PC-3 (cell line): ENCODE measurements at regions not wholly inside any gene's neighbourhood (a gene's known extent, or its start where the extent isn't known, plus 50 kb on each side); places are given as distances from the start of the nearest gene placed in this dataset.

ENCODE experiments used
- ATAC-seq: fragments of 200-7000 bp; cut with Tn5 transposase; 2 replicates; pipeline ENCODE4 v1.9.1; 2020; ENCODE audit warnings: mild to moderate bottlenecking, moderate library complexity
- BruUV-seq: library from RNA; stranded (reverse); fragments of 400-500 nt; replicated peaks from 2 replicates; lab custom pipeline; 2021; lab: Mats Ljungman, UMichigan
- CTCF ChIA-PET: fragments of 300-600 bp; sonication (Branson Sonifier 250); formaldehyde crosslinking; loops from one replicate; lab custom pipeline; 2022; ENCODE audit warnings: antibody characterized with exemption; lab: Charles Lee
- POLR2A ChIA-PET: fragments of 300-600 bp; sonication (Branson Sonifier 250); formaldehyde crosslinking; loops from one replicate; lab custom pipeline; 2022; ENCODE audit warnings: antibody characterized with exemption; ENCODE audit not compliant: unreplicated experiment; lab: Charles Lee
- DNase-seq: peaks from one replicate; pipeline ENCODE4 v3.0.0-alpha.2; 2015
- H2AFZ ChIP-seq: fragments of 300-600 bp; sonication (generic); 2 replicates; pipeline ENCODE4 v1.6.0; 2016; ENCODE audit warnings: antibody characterized with exemption, low read length
- H3F3A ChIP-seq: fragments of 300-600 bp; sonication (generic); one replicate; pipeline ENCODE4 v1.6.0; 2017; ENCODE audit warnings: antibody characterized with exemption, low read length, control low read depth, mild to moderate bottlenecking; ENCODE audit not compliant: unreplicated experiment
- H3K27ac ChIP-seq: fragments of 300-600 bp; sonication (generic); 2 replicates; pipeline ENCODE4 v1.5.1; 2016; ENCODE audit warnings: mild to moderate bottlenecking, low read length
- H3K27me3 ChIP-seq: fragments of 300-600 bp; sonication (generic); 2 replicates; pipeline ENCODE4 v1.6.1; 2016; ENCODE audit warnings: low read length, mixed read lengths
- H3K36me3 ChIP-seq: fragments of 300-600 bp; sonication (generic); 2 replicates; pipeline ENCODE4 v1.6.1; 2016; ENCODE audit warnings: low read depth, mixed run types, low read length, mixed read lengths
- H3K4me1 ChIP-seq: fragments of 300-600 bp; sonication (generic); 2 replicates; pipeline ENCODE4 v1.5.1; 2016; ENCODE audit warnings: low read length; ENCODE audit not compliant: insufficient read depth
- H3K4me2 ChIP-seq: fragments of 300-600 bp; sonication (generic); 2 replicates; pipeline ENCODE4 v1.6.0; 2016; ENCODE audit warnings: low read length
- H3K4me3 ChIP-seq: fragments of 300-600 bp; sonication (generic); 2 replicates; pipeline ENCODE4 v1.5.1; 2016; ENCODE audit warnings: mild to moderate bottlenecking, low read length, mixed read lengths
- H3K79me2 ChIP-seq: fragments of 300-600 bp; sonication (generic); 2 replicates; pipeline ENCODE4 v1.6.1; 2017; ENCODE audit warnings: low read length, mixed read lengths
- H3K9ac ChIP-seq: fragments of 300-600 bp; sonication (generic); 2 replicates; pipeline ENCODE4 v1.6.0; 2016; ENCODE audit warnings: mild to moderate bottlenecking, low read length
- H3K9me2 ChIP-seq: fragments of 300-600 bp; sonication (generic); replicated peaks from 2 replicates; pipeline ENCODE4 v1.6.1; 2016; ENCODE audit warnings: mixed run types, low read length, mixed read lengths
- H3K9me3 ChIP-seq: fragments of 300-600 bp; sonication (generic); 2 replicates; pipeline ENCODE4 v1.6.1; 2016; ENCODE audit warnings: low read length, mixed read lengths
- H4K20me1 ChIP-seq: fragments of 300-600 bp; sonication (generic); 2 replicates; pipeline ENCODE4 v1.6.1; 2016; ENCODE audit warnings: low read length, mixed read lengths
- CTCF ChIP-seq: fragments of 300-600 bp; sonication (generic); conservative IDR thresholded peaks from 2 replicates; pipeline ENCODE4 v1.5.1; 2017; ENCODE audit warnings: antibody characterized with exemption, low read depth, mild to moderate bottlenecking, low read length
- EZH2 ChIP-seq: fragments of 300-600 bp; sonication (generic); IDR thresholded peaks from one replicate; pipeline ENCODE4 v1.6.1; 2017; ENCODE audit warnings: antibody characterized with exemption, mild to moderate bottlenecking, low read length; ENCODE audit not compliant: unreplicated experiment
- EZH2phosphoT487 ChIP-seq: fragments of 300-600 bp; sonication (generic); IDR thresholded peaks from 2 replicates; pipeline ENCODE4 v1.6.1; 2018; ENCODE audit warnings: mild to moderate bottlenecking, antibody characterized with exemption, low read length, borderline replicate concordance
- intact Hi-C: fragments of 100-400 bp; cut with micrococcal nuclease; formaldehyde crosslinking; loops from 2 replicates; pipeline ENCODE4 v1.9.0; 2023

DNA sequence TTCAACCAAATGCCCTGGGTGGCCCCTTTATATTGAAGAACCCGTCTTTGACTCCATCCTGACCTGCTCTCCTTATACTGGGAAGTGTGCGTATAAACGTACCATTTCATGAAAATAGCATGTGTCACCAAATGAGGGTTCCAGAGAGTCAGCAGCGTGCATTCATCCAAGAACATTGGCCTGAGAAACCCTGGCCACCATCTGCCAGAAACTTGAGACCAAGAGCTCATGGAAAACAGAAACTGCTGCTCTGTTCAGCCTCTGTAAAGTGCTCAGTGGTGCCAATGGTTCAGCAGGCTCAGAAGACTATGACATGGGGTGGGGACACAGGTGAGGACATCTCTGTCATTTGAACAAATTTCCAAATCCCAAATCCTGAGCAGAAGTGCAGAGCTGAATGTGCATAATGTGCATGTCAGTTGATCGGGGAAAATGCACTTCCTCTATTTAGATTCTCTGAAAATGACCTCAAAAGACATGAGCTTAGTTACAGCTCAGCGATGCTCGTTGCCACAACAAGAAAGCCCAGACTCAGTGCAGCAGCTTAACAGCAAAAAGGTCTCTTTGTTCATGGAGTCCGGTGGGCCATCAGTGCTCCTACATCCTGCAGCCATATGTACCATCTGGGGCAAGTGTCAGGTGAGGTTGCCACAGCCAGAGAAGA, 176.1 kb downstream of the ATPSCKMT start:
- BruUV-seq = no TSS peak
- Histone ChIP-seq H3K79me2 (no peaks in the 10 kb centered on the region), H3K4me2 (no peak overlapping the region), H3K9me2 (no peaks in the 10 kb centered on the region), H3K9me3 (no peaks in the 10 kb centered on the region), H3K27ac (no peak overlapping the region), H3K36me3 (no peaks in the 10 kb centered on the region), H3F3A (no peaks in the 10 kb centered on the region), H4K20me1 (no peaks in the 10 kb centered on the region), H3K9ac (no peak overlapping the region), H3K4me3 (no peak overlapping the region), H3K4me1 (no peaks in the 10 kb centered on the region), H2AFZ (no peak overlapping the region), H3K27me3 (peaks cover 33% of the 10 kb centered on the region)
- TF ChIP-seq EZH2 = no peak
- no peak for TF ChIP-seq CTCF
- TF ChIP-seq EZH2phosphoT487 = no peak
- ATAC-seq = no peak
- POLR2A ChIA-PET = interaction anchor here (0.6 kb wide), 1 partner anchor 1848 kb away, joined by 5 read pairs; no protein-coding TSS in a partner anchor
- DNase-seq = no peak
- intact Hi-C loops = no loop called here
- CTCF ChIA-PET = no interaction called here

GRCh38 chr5:10069637-10070313, 179.9 kb downstream of the ATPSCKMT start:
- Histone ChIP-seq H3K9ac (no peak overlapping the region), H3K4me3 (no peak overlapping the region), H4K20me1 (no peaks in the 10 kb centered on the region), H3K9me2 (no peaks in the 10 kb centered on the region), H3K27me3 (peaks cover 6% of the 10 kb centered on the region; the same call in 1 of the 2 replicates), H3K79me2 (no peaks in the 10 kb centered on the region), H3K4me2 (no peak overlapping the region), H3K27ac (no peak overlapping the region), H3K9me3 (no peaks in the 10 kb centered on the region), H3K36me3 (no peaks in the 10 kb centered on the region), H3F3A (no peaks in the 10 kb centered on the region), H3K4me1 (no peaks in the 10 kb centered on the region), H2AFZ (no peak overlapping the region)
- no TSS peak for BruUV-seq
- ChIA-PET CTCF (no interaction called here), POLR2A (no interaction called here)
- TF ChIP-seq EZH2 (no peak), EZH2phosphoT487 (no peak), CTCF (no peak)
- no peak for ATAC-seq
- intact Hi-C loops = no loop called here
- no peak for DNase-seq
